T-helper 1 cell treated with Interleukin-12 subunit alpha and Interleukin-12 subunit beta and Interleukin-4 antibody, amounts not matched to agents 30 μg/mL and 1 μg/mL, for 36 hours (primary cell): ENCODE measurements at regions not wholly inside any gene's neighbourhood (a gene's known extent, or its start where the extent isn't known, plus 50 kb on each side); places are given as distances from the start of the nearest gene placed in this dataset.

Experiments used
- H3K27ac Mint-ChIP-seq: one replicate; pipeline ENCODE4 v1.8.0; 2021; ENCODE audit warnings: mild to moderate bottlenecking, mixed read lengths
- H3K27me3 Mint-ChIP-seq: one replicate; pipeline ENCODE4 v1.8.0; 2021; ENCODE audit warnings: low read depth, mixed read lengths
- H3K36me3 Mint-ChIP-seq: one replicate; pipeline ENCODE4 v1.8.0; 2021; ENCODE audit warnings: low read depth, mixed read lengths
- H3K4me1 Mint-ChIP-seq: one replicate; pipeline ENCODE4 v1.8.0; 2021; ENCODE audit warnings: low read depth, mixed read lengths
- H3K4me3 Mint-ChIP-seq: one replicate; pipeline ENCODE4 v1.8.0; 2021; ENCODE audit warnings: mild to moderate bottlenecking, moderate library complexity, mixed read lengths
- H3K9me3 Mint-ChIP-seq: one replicate; pipeline ENCODE4 v1.8.0; 2021; ENCODE audit warnings: mixed read lengths

- Mint-ChIP-seq H3K27me3 (no peaks in the 10 kb centered on the region), H3K36me3 (no peaks in the 10 kb centered on the region), H3K27ac (no peak overlapping the region), H3K4me1 (no peaks in the 10 kb centered on the region), H3K4me3 (no peak overlapping the region), H3K9me3 (no peaks in the 10 kb centered on the region)
Observed at GRCh38 chr3:182462152-182462551, 331.2 kb upstream of the ATP11B start.

GRCh38 chr3:182464513-182465145 lies 328.7 kb upstream of the ATP11B start:
- Mint-ChIP-seq H3K27ac (no peak overlapping the region), H3K4me1 (no peaks in the 10 kb centered on the region), H3K9me3 (no peaks in the 10 kb centered on the region), H3K27me3 (no peaks in the 10 kb centered on the region), H3K36me3 (no peaks in the 10 kb centered on the region), H3K4me3 (no peak overlapping the region)

GRCh38 chr3:182465301-182466185 lies 327.8 kb upstream of the ATP11B start:
- Mint-ChIP-seq H3K9me3 (no peaks in the 10 kb centered on the region), H3K4me3 (no peak overlapping the region), H3K36me3 (no peaks in the 10 kb centered on the region), H3K4me1 (no peaks in the 10 kb centered on the region), H3K27me3 (no peaks in the 10 kb centered on the region), H3K27ac (no peak overlapping the region)

GRCh38 chr3:182469086-182469485 lies 324.2 kb upstream of the ATP11B start:
- Mint-ChIP-seq H3K9me3 (no peaks in the 10 kb centered on the region), H3K36me3 (no peaks in the 10 kb centered on the region), H3K27me3 (no peaks in the 10 kb centered on the region), H3K4me3 (no peak overlapping the region), H3K27ac (no peak overlapping the region), H3K4me1 (no peaks in the 10 kb centered on the region)

- no peaks in the 10 kb centered on the region for H3K9me3 Mint-ChIP-seq
- H3K4me1 Mint-ChIP-seq: no peaks in the 10 kb centered on the region
- H3K27me3 Mint-ChIP-seq: no peaks in the 10 kb centered on the region
- no peak overlapping the region for H3K27ac Mint-ChIP-seq
- no peak overlapping the region for H3K4me3 Mint-ChIP-seq
- no peaks in the 10 kb centered on the region for H3K36me3 Mint-ChIP-seq
Observed at GRCh38 chr3:182470187-182470586, 323.1 kb upstream of the ATP11B start.

GRCh38 chr3:182473191-182473710 lies 320.1 kb upstream of the ATP11B start:
- H3K9me3 Mint-ChIP-seq: no peaks in the 10 kb centered on the region
- no peak overlapping the region for H3K4me3 Mint-ChIP-seq
- no peak overlapping the region for H3K27ac Mint-ChIP-seq
- no peaks in the 10 kb centered on the region for H3K27me3 Mint-ChIP-seq
- no peaks in the 10 kb centered on the region for H3K4me1 Mint-ChIP-seq
- H3K36me3 Mint-ChIP-seq: no peaks in the 10 kb centered on the region

GRCh38 chr3:182478369-182478768 lies 314.9 kb upstream of the ATP11B start:
- Mint-ChIP-seq H3K27me3 (no peaks in the 10 kb centered on the region), H3K36me3 (no peaks in the 10 kb centered on the region), H3K4me1 (no peaks in the 10 kb centered on the region), H3K27ac (no peak overlapping the region), H3K4me3 (no peak overlapping the region), H3K9me3 (no peaks in the 10 kb centered on the region)

- H3K4me1 Mint-ChIP-seq: no peaks in the 10 kb centered on the region
- no peak overlapping the region for H3K27ac Mint-ChIP-seq
- no peak overlapping the region for H3K4me3 Mint-ChIP-seq
- no peaks in the 10 kb centered on the region for H3K9me3 Mint-ChIP-seq
- H3K27me3 Mint-ChIP-seq: no peaks in the 10 kb centered on the region
- H3K36me3 Mint-ChIP-seq: no peaks in the 10 kb centered on the region
Observed at GRCh38 chr3:182479419-182480336, 313.6 kb upstream of the ATP11B start.

- no peaks in the 10 kb centered on the region for H3K27me3 Mint-ChIP-seq
- no peaks in the 10 kb centered on the region for H3K9me3 Mint-ChIP-seq
- no peak overlapping the region for H3K4me3 Mint-ChIP-seq
- no peaks in the 10 kb centered on the region for H3K4me1 Mint-ChIP-seq
- no peaks in the 10 kb centered on the region for H3K36me3 Mint-ChIP-seq
- no peak overlapping the region for H3K27ac Mint-ChIP-seq
Observed at GRCh38 chr3:182482705-182483104, 310.6 kb upstream of the ATP11B start.

- H3K4me1 Mint-ChIP-seq: no peaks in the 10 kb centered on the region
- H3K4me3 Mint-ChIP-seq: no peak overlapping the region
- no peaks in the 10 kb centered on the region for H3K27me3 Mint-ChIP-seq
- H3K9me3 Mint-ChIP-seq: no peaks in the 10 kb centered on the region
- H3K27ac Mint-ChIP-seq: no peak overlapping the region
- no peaks in the 10 kb centered on the region for H3K36me3 Mint-ChIP-seq
Observed at GRCh38 chr3:182484682-182485081, 308.6 kb upstream of the ATP11B start.

GRCh38 chr3:182485301-182485700 lies 308.0 kb upstream of the ATP11B start:
- H3K27me3 Mint-ChIP-seq: no peaks in the 10 kb centered on the region
- no peaks in the 10 kb centered on the region for H3K9me3 Mint-ChIP-seq
- H3K4me3 Mint-ChIP-seq: no peak overlapping the region
- no peaks in the 10 kb centered on the region for H3K4me1 Mint-ChIP-seq
- no peak overlapping the region for H3K27ac Mint-ChIP-seq
- H3K36me3 Mint-ChIP-seq: no peaks in the 10 kb centered on the region

GRCh38 chr3:182486463-182486862 lies 306.8 kb upstream of the ATP11B start:
- Mint-ChIP-seq H3K27me3 (no peaks in the 10 kb centered on the region), H3K9me3 (no peaks in the 10 kb centered on the region), H3K27ac (no peak overlapping the region), H3K4me3 (no peak overlapping the region), H3K36me3 (no peaks in the 10 kb centered on the region), H3K4me1 (no peaks in the 10 kb centered on the region)

GRCh38 chr3:182487143-182487542 lies 306.2 kb upstream of the ATP11B start:
- no peak overlapping the region for H3K4me3 Mint-ChIP-seq
- H3K4me1 Mint-ChIP-seq: no peaks in the 10 kb centered on the region
- no peaks in the 10 kb centered on the region for H3K9me3 Mint-ChIP-seq
- H3K27ac Mint-ChIP-seq: no peak overlapping the region
- H3K27me3 Mint-ChIP-seq: no peaks in the 10 kb centered on the region
- no peaks in the 10 kb centered on the region for H3K36me3 Mint-ChIP-seq

GRCh38 chr3:182487611-182488010 lies 305.7 kb upstream of the ATP11B start:
- Mint-ChIP-seq H3K27ac (no peak overlapping the region), H3K4me1 (no peaks in the 10 kb centered on the region), H3K36me3 (no peaks in the 10 kb centered on the region), H3K4me3 (no peak overlapping the region), H3K9me3 (no peaks in the 10 kb centered on the region), H3K27me3 (no peaks in the 10 kb centered on the region)
